ENCODE measurements at regions not wholly inside any gene's neighbourhood (a gene's known extent, or its start where the extent isn't known, plus 50 kb on each side); places are given as distances from the start of the nearest gene placed in this dataset.

GRCh38 chr7:89908736-89909135 lies 245.5 kb upstream of the STEAP1 start:
- ATAC-seq (no peak), DNase-seq (ENCODE audit: low spot score) (no peak)
- Mint-ChIP-seq H3K27me3 (ENCODE audit: insufficient read depth, low read depth, poor library complexity) (no peaks in the 10 kb centered on the region), H3K9me3 (no peaks in the 10 kb centered on the region), H3K36me3 (ENCODE audit: low read depth) (no peaks in the 10 kb centered on the region), H3K4me3 (no peak overlapping the region), H3K27ac (no peak overlapping the region), H3K4me1 (no peaks in the 10 kb centered on the region)
- Histone ChIP-seq H3K4me1 (ENCODE audit: insufficient read depth) (no peaks in the 10 kb centered on the region), H3K79me2 (replicated peaks; ENCODE audit: insufficient read depth) (no peaks in the 10 kb centered on the region), H3K4me3 (no peak overlapping the region), H3K27ac (ENCODE audit: low read depth) (no peak overlapping the region), H3F3A (replicated peaks; ENCODE audit: low read depth) (no peaks in the 10 kb centered on the region), H3K4me2 (no peak overlapping the region), H2AFZ (no peak overlapping the region), H3K9me2 (ENCODE audit: insufficient read depth) (no peaks in the 10 kb centered on the region), H4K20me1 (replicated peaks; ENCODE audit: insufficient read depth) (no peaks in the 10 kb centered on the region), H3K36me3 (ENCODE audit: insufficient read depth) (no peaks in the 10 kb centered on the region), H3K27me3 (ENCODE audit: insufficient read depth) (no peaks in the 10 kb centered on the region)
- TF ChIP-seq EZH2 (IDR thresholded peaks at IDR 0.05; ENCODE audit: low read depth, unreplicated experiment) (no peak), CTCF (conservative IDR thresholded peaks at IDR 0.05; ENCODE audit: low read depth in 2 of 2) (no peak), NANOG (IDR thresholded peaks at IDR 0.05; ENCODE audit: borderline replicate concordance) (no peak), ZNF331 (CRISPR knock-in tag; IDR thresholded peaks at IDR 0.05; ENCODE audit: low read depth) (no peak), ZNF114 (CRISPR knock-in tag; IDR thresholded peaks at IDR 0.05) (no peak)
- TF ChIP-seq, protein P1, sequence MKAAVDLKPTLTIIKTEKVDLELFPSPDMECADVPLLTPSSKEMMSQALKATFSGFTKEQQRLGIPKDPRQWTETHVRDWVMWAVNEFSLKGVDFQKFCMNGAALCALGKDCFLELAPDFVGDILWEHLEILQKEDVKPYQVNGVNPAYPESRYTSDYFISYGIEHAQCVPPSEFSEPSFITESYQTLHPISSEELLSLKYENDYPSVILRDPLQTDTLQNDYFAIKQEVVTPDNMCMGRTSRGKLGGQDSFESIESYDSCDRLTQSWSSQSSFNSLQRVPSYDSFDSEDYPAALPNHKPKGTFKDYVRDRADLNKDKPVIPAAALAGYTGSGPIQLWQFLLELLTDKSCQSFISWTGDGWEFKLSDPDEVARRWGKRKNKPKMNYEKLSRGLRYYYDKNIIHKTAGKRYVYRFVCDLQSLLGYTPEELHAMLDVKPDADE (IDR thresholded peaks at IDR 0.05) = no peak
- TF ChIP-seq, protein P2, sequence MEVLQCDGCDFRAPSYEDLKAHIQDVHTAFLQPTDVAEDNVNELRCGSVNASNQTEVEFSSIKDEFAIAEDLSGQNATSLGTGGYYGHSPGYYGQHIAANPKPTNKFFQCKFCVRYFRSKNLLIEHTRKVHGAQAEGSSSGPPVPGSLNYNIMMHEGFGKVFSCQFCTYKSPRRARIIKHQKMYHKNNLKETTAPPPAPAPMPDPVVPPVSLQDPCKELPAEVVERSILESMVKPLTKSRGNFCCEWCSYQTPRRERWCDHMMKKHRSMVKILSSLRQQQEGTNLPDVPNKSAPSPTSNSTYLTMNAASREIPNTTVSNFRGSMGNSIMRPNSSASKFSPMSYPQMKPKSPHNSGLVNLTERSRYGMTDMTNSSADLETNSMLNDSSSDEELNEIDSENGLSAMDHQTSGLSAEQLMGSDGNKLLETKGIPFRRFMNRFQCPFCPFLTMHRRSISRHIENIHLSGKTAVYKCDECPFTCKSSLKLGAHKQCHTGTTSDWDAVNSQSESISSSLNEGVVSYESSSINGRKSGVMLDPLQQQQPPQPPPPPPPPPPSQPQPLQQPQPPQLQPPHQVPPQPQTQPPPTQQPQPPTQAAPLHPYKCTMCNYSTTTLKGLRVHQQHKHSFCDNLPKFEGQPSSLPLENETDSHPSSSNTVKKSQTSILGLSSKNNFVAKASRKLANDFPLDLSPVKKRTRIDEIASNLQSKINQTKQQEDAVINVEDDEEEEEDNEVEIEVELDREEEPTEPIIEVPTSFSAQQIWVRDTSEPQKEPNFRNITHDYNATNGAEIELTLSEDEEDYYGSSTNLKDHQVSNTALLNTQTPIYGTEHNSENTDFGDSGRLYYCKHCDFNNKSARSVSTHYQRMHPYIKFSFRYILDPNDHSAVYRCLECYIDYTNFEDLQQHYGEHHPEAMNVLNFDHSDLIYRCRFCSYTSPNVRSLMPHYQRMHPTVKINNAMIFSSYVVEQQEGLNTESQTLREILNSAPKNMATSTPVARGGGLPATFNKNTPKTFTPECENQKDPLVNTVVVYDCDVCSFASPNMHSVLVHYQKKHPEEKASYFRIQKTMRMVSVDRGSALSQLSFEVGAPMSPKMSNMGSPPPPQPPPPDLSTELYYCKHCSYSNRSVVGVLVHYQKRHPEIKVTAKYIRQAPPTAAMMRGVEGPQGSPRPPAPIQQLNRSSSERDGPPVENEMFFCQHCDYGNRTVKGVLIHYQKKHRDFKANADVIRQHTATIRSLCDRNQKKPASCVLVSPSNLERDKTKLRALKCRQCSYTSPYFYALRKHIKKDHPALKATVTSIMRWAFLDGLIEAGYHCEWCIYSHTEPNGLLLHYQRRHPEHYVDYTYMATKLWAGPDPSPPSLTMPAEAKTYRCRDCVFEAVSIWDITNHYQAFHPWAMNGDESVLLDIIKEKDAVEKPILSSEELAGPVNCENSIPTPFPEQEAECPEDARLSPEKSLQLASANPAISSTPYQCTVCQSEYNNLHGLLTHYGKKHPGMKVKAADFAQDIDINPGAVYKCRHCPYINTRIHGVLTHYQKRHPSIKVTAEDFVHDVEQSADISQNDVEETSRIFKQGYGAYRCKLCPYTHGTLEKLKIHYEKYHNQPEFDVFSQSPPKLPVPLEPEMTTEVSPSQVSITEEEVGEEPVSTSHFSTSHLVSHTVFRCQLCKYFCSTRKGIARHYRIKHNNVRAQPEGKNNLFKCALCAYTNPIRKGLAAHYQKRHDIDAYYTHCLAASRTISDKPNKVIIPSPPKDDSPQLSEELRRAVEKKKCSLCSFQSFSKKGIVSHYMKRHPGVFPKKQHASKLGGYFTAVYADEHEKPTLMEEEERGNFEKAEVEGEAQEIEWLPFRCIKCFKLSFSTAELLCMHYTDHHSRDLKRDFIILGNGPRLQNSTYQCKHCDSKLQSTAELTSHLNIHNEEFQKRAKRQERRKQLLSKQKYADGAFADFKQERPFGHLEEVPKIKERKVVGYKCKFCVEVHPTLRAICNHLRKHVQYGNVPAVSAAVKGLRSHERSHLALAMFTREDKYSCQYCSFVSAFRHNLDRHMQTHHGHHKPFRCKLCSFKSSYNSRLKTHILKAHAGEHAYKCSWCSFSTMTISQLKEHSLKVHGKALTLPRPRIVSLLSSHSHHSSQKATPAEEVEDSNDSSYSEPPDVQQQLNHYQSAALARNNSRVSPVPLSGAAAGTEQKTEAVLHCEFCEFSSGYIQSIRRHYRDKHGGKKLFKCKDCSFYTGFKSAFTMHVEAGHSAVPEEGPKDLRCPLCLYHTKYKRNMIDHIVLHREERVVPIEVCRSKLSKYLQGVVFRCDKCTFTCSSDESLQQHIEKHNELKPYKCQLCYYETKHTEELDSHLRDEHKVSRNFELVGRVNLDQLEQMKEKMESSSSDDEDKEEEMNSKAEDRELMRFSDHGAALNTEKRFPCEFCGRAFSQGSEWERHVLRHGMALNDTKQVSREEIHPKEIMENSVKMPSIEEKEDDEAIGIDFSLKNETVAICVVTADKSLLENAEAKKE (CRISPR knock-in tag; IDR thresholded peaks at IDR 0.05) = no peak
